ENCODE measurements at regions not wholly inside any gene's neighbourhood (a gene's known extent, or its start where the extent isn't known, plus 50 kb on each side); places are given as distances from the start of the nearest gene placed in this dataset.
A peak's percentile ranks its signal among the peaks of the same experiment; 100 is the strongest.
"Not testable (repeated sequence)": the region's sequence is repeated elsewhere in the genome, so short reads cannot be mapped to it uniquely, and the experiment has no call there.

GRCh38 chr2:192448881-192449280 lies 254.1 kb upstream of the TMEFF2 start:
- no peak for DNase-seq (ENCODE audit: low spot score in 2 of 2)

GRCh38 chr2:192444286-192444838 lies 249.6 kb upstream of the TMEFF2 start:
- FAIRE-seq (no peak), DNase-seq (ENCODE audit: low spot score in 2 of 2) (no peak)

More at GRCh38 chr2:192448881-192449280, 254.1 kb upstream of the TMEFF2 start:
- FAIRE-seq: no peak

- DNase-seq (ENCODE audit: low spot score in 2 of 2): no peak
- no peak for FAIRE-seq
Observed at GRCh38 chr2:192443831-192444230, 249.1 kb upstream of the TMEFF2 start.

GRCh38 chr2:192438239-192438638 lies 243.5 kb upstream of the TMEFF2 start:
- no peak for FAIRE-seq
- no peak for DNase-seq (ENCODE audit: low spot score in 2 of 2)

- DNase-seq (ENCODE audit: low spot score in 2 of 2): no peak
- FAIRE-seq: no peak
Observed at GRCh38 chr2:192437653-192438052, 242.9 kb upstream of the TMEFF2 start.

GRCh38 chr2:192424243-192424642 lies 229.5 kb upstream of the TMEFF2 start:
- FAIRE-seq: no peak
- no peak for DNase-seq (ENCODE audit: low spot score in 2 of 2)

GRCh38 chr2:192419786-192420185 lies 225.1 kb upstream of the TMEFF2 start:
- FAIRE-seq (no peak), DNase-seq (ENCODE audit: low spot score in 2 of 2) (no peak)

GRCh38 chr2:192416060-192416459 lies 221.3 kb upstream of the TMEFF2 start:
- DNase-seq (ENCODE audit: low spot score in 2 of 2) (no peak), FAIRE-seq (no peak)

- FAIRE-seq (no peak), DNase-seq (ENCODE audit: low spot score in 2 of 2) (no peak)
Observed at GRCh38 chr2:192414794-192415193, 220.1 kb upstream of the TMEFF2 start.

- DNase-seq (ENCODE audit: low spot score in 2 of 2) (no peak), FAIRE-seq (no peak)
Observed at GRCh38 chr2:192413812-192414681, 219.3 kb upstream of the TMEFF2 start.

GRCh38 chr2:192412866-192413265 lies 218.1 kb upstream of the TMEFF2 start:
- not testable (repeated sequence) for DNase-seq (ENCODE audit: low spot score in 2 of 2); FAIRE-seq

GRCh38 chr2:192412394-192412793 lies 217.7 kb upstream of the TMEFF2 start:
- FAIRE-seq: no peak
- no peak for DNase-seq (ENCODE audit: low spot score in 2 of 2)

GRCh38 chr2:192411755-192412154 lies 217.0 kb upstream of the TMEFF2 start:
- FAIRE-seq (no peak), DNase-seq (ENCODE audit: low spot score in 2 of 2) (no peak)

- FAIRE-seq: no peak
- no peak for DNase-seq (ENCODE audit: low spot score in 2 of 2)
Observed at GRCh38 chr2:192410319-192410718, 215.6 kb upstream of the TMEFF2 start.

GRCh38 chr2:192407692-192408091 lies 213.0 kb upstream of the TMEFF2 start:
- FAIRE-seq (no peak), DNase-seq (ENCODE audit: low spot score in 2 of 2) (no peak)

GRCh38 chr2:192398236-192398635 lies 203.5 kb upstream of the TMEFF2 start:
- no peak for FAIRE-seq

GRCh38 chr2:192394605-192395004 lies 199.9 kb upstream of the TMEFF2 start:
- DNase-seq (ENCODE audit: low spot score in 2 of 2) (no peak), FAIRE-seq (peak; percentile 64)

More at GRCh38 chr2:192398236-192398635, 203.5 kb upstream of the TMEFF2 start:
- no peak for DNase-seq (ENCODE audit: low spot score in 2 of 2)

GRCh38 chr2:192391041-192391440 lies 196.3 kb upstream of the TMEFF2 start:
- FAIRE-seq (no peak), DNase-seq (ENCODE audit: low spot score in 2 of 2) (no peak)

- DNase-seq (ENCODE audit: low spot score in 2 of 2) (no peak), FAIRE-seq (no peak)
Observed at GRCh38 chr2:192390401-192390800, 195.7 kb upstream of the TMEFF2 start.

- FAIRE-seq; DNase-seq (ENCODE audit: low spot score in 2 of 2): not testable (repeated sequence)
Observed at GRCh38 chr2:192384191-192384590, 189.5 kb upstream of the TMEFF2 start.

- DNase-seq (ENCODE audit: low spot score in 2 of 2) (no peak), FAIRE-seq (no peak)
Observed at GRCh38 chr2:192381082-192381481, 186.3 kb upstream of the TMEFF2 start.

GRCh38 chr2:192379736-192380135 lies 185.0 kb upstream of the TMEFF2 start:
- DNase-seq (ENCODE audit: low spot score in 2 of 2) (no peak), FAIRE-seq (no peak)
